Stimulated activated CD4-positive, alpha-beta T cell treated with anti-CD3 and anti-CD28 coated beads, Interleukin-1b, Interleukin-23, amount 100 ng/mL, for 24 hours (primary cell): ENCODE measurements at regions not wholly inside any gene's neighbourhood (a gene's known extent, or its start where the extent isn't known, plus 50 kb on each side); places are given as distances from the start of the nearest gene placed in this dataset.

ENCODE experiments used
- DNase-seq, 4 experiments: peaks; one replicate each; pipeline ENCODE4 v3.0.0-alpha.2; 2020; ENCODE audit warnings: low read depth in 4 of 4, low spot score in 1 of 4

- DNase-seq: no peak
Observed at GRCh38 chr10:29063806-29064644, 224.8 kb upstream of the LYZL1 start.

DNA sequence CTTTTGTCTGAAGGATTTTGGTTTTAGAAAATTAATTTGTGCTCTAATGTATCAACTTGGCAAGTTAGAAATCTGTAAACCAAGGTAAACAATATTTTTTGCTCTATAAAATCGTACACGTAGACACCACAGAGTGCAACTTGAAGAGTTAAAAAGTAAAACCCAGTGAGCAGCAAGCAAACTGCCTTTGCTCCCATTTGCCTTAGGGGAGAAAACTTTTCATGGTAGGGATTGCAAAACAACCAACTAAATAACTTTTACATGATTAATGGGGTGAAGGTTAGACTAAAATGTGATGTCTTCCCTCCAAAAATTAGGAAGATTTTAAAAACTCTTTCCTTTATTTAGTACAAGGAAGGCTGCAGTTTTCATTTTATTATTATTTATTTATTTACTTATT lies 224.2 kb upstream of the LYZL1 start:
- no peak for DNase-seq

DNA sequence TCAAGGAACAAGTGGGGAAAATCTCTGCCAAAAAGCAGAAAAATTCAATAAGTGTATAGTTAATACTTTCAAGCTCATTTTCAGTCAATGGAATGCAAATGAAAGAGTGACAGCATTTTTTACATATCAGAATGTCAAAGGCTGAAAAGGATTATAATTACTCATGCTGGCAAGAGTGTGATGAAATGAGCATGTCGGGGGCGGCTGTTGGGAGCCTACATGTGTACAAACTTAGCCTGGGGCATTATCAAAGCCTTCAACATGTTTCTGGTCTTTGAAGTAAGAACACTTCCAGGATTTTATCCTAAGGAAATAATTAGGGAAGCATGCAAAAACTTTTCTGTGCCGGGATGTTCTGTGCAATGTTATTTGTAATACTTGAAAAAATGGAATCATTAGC lies 221.7 kb upstream of the LYZL1 start:
- no peak for DNase-seq

GRCh38 chr10:29067628-29068027 lies 221.2 kb upstream of the LYZL1 start:
- DNase-seq: no peak

GRCh38 chr10:29068302-29068701 lies 220.6 kb upstream of the LYZL1 start:
- no peak for DNase-seq

GRCh38 chr10:29068966-29069365 lies 219.9 kb upstream of the LYZL1 start:
- DNase-seq: no peak

GRCh38 chr10:29069941-29070340 lies 218.9 kb upstream of the LYZL1 start:
- DNase-seq: no peak

DNA sequence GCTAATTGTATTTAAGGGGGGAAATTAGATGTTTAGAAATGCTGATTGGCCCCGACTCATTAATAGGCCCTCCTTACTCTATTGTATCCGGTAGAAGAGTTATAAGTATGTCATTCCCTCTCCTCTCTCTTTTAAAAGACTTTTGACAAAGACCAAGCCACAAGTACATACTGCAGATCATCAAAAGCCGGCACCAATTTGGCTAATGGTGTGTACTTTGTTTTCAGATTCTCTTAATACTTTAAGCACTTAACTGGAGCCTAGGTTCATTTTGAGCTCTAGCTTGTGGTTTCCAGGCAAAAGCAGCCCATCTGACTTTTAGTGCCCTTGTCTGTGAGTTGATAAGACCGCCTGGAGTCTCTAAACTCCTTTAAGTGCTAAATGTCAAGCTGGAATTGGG lies 210.0 kb upstream of the LYZL1 start:
- DNase-seq: no peak

DNA sequence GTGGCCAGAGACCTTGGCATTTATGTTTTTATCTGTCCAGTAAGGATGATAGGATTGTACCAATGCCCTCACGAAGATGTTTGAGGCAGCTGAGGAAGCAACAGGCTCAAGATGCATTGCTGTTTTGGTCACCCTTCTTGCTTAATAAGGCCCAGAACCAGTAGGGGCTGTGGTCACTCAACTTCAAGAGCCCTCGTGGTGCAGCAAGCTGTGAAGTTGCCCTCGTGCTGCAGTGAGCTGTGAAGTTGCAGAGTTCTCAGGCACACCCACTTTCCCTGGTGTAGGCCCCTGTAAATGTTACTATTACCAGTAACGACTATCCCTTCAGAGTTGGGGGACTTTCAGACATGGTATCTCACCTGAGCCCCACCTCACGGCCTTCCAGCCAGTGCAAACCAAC lies 207.6 kb upstream of the LYZL1 start:
- no peak for DNase-seq

DNA sequence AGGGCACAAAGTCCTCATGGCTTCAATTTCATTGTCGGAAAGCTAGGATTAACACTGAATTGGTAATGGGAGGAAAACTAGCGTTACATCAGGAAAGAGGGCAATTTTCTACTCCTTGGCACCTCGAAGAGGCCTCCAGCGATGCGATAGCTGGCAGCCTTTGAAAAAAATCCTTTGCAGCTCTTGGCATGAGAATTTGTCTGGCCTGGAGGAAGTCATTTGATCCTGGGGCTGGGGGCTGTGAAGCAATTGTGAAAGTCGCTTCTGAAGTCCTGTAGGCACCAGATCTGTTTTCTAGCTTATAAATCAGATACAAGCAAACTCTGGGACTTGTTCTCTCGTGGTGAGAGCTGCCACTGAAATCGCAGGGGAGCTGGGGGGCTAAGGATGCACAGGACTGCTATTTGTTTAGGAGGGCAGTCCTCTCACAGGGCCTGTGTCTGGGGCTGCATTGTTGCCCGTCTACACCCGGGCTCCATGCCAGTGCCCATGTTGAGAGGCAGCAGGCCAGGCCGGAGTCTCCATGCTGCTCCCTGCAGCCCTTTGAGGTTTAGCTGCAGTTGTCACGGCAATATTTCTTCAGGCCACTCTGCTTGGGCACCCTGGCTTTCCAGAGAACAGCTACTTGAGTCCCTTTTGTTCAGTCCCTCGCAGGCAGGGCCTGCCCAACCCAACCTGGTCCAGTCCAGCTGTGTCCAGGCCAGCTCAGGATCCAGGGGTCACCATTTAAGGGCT lies 206.8 kb upstream of the LYZL1 start:
- no peak for DNase-seq

GRCh38 chr10:29083096-29083495 lies 205.8 kb upstream of the LYZL1 start:
- DNase-seq: no peak

DNA sequence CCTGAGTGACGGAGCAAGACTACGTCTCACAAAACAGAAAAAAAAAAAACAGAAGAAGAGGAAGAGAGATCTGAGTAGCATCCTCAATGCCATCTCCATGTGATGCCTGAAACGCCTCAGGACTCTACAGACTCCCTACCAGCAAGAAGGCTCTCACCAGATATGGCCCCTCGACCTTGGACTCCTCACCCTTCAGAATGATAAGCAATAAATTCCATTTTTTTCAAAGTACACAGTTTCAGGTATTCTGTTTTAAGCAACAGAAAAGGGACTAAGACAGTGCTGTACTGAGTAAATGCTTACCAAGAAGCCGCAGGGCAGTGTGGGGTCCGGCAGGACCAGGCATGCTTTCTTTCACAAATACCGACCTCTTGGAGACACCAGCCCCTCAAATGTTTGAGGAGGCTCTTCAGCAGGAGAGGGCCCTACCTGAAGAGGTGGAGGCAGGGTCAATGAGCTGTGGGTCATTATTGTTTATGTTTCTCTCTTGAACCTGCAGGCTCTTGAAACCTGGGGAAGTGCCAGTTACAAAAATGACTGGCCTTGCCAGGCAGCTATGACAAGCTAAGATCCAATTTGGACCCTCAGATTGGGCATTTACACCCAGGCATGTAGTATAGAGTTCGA lies 204.1 kb upstream of the LYZL1 start:
- DNase-seq: no peak

- no peak for DNase-seq
Observed at GRCh38 chr10:29089091-29089490, 199.8 kb upstream of the LYZL1 start.

GRCh38 chr10:29096303-29096824 lies 192.5 kb upstream of the LYZL1 start:
- no peak for DNase-seq

GRCh38 chr10:29098423-29098822 lies 190.4 kb upstream of the LYZL1 start:
- DNase-seq: no peak

- DNase-seq: no peak
Observed at GRCh38 chr10:29099001-29099400, 189.9 kb upstream of the LYZL1 start.

DNA sequence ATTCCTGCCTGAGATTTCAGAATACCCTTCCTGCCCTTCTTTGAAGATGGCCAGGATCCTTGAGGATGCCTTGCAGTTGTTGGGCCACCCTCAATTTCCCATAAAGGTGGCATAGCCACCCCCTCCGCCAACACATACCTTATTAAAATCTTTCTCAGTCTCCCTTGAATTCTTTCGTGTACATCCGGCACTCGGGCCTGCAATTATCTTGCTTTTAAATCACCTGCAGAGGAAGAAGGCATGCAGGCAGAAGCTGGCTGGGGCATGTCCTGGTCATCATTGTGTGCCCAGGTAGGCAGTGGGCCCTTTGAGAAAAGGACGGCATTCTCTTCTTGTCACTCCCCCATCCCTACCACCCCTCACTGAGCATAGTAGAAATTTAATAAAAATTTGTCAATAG lies 189.5 kb upstream of the LYZL1 start:
- DNase-seq: no peak

DNA sequence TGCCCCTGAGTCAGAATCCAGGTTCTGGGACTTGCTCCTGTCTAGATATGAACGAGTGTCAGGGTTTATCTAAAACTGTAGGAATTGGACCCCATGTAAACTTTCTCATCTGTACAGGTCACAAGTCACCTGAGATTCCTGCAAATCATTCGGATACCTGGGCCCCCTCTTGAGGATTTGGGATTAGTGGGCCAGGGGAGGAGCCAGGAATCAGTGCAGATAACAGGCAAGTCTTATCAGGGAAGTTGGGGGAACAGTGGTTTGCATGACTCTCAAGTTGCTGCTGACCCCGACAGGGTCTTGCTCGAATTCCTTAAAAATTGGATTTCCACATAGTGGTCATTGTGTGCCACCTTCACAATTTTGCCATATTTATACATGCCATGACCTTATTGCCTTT lies 188.4 kb upstream of the LYZL1 start:
- no peak for DNase-seq

GRCh38 chr10:29102233-29102632 lies 186.6 kb upstream of the LYZL1 start:
- no peak for DNase-seq

DNA sequence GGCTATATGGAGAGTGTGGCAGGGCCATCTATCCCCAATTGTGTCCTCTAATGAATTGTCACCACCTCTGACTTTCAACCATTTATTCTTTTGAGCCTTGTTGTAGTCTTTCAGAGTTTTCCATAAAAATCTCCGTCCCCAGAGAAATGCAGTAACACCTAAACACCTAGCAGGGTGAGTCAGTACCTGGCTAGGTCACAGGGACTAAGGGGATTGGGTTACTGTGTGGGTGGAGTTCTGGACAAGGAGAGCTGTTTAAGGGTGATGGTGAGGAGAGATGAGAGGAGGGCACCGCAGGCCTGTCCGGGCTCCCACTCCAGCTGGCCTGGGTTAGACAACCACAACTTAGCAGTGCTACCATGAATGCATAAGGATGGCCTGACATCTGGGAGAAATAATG lies 186.2 kb upstream of the LYZL1 start:
- DNase-seq: no peak

GRCh38 chr10:29104661-29105399 lies 184.0 kb upstream of the LYZL1 start:
- no peak for DNase-seq
